ENCODE measurements at regions not wholly inside any gene's neighbourhood (a gene's known extent, or its start where the extent isn't known, plus 50 kb on each side); places are given as distances from the start of the nearest gene placed in this dataset.

GRCh38 chr3:40657623-40658022, 132.9 kb downstream of the ZNF621 start:
- no peaks in the 10 kb centered on the region for H3K36me3 ChIP-seq (ENCODE audit: control insufficient read depth in 5 of 5, insufficient read depth in 5 of 5, low read length in 5 of 5)
- peaks cover 0 to 3% (median 0%) of the 10 kb centered on the region in 5 donors for H3K4me1 ChIP-seq (ENCODE audit: control insufficient read depth in 5 of 5, insufficient read depth in 5 of 5, low read length in 5 of 5)
- H3K27me3 ChIP-seq (ENCODE audit: control insufficient read depth in 5 of 5, insufficient read depth in 4 of 5, low read length in 5 of 5), result no peaks in the 10 kb centered on the region
- no peaks in the 10 kb centered on the region for H3K9me3 ChIP-seq (ENCODE audit: control insufficient read depth in 5 of 5, low read length in 5 of 5)
- H3K27ac ChIP-seq (ENCODE audit: low read depth, low read length), result no peak overlapping the region
- no peak overlapping the region for H3K4me3 ChIP-seq (ENCODE audit: low read depth in 1 of 5, low read length in 5 of 5)
- no peak overlapping the region for H3K9ac ChIP-seq (ENCODE audit: low read length in 5 of 5)

- Histone ChIP-seq H3K9me3 (ENCODE audit: control insufficient read depth in 5 of 5, low read length in 5 of 5) (no peaks in the 10 kb centered on the region), H3K27me3 (ENCODE audit: control insufficient read depth in 5 of 5, insufficient read depth in 4 of 5, low read length in 5 of 5) (no peaks in the 10 kb centered on the region), H3K27ac (ENCODE audit: low read depth, low read length) (no peak overlapping the region), H3K9ac (ENCODE audit: low read length in 5 of 5) (no peak overlapping the region), H3K4me1 (ENCODE audit: control insufficient read depth in 5 of 5, insufficient read depth in 5 of 5, low read length in 5 of 5) (peaks cover 0 to 3% (median 0%) of the 10 kb centered on the region in 5 donors), H3K4me3 (ENCODE audit: low read depth in 1 of 5, low read length in 5 of 5) (no peak overlapping the region), H3K36me3 (ENCODE audit: control insufficient read depth in 5 of 5, insufficient read depth in 5 of 5, low read length in 5 of 5) (no peaks in the 10 kb centered on the region)
Measured at GRCh38 chr3:40658305-40658704, 133.5 kb downstream of the ZNF621 start.

GRCh38 chr3:40660554-40660953, 135.8 kb downstream of the ZNF621 start:
- no peak overlapping the region for H3K4me3 ChIP-seq (ENCODE audit: low read depth in 1 of 5, low read length in 5 of 5)
- no peaks in the 10 kb centered on the region for H3K9me3 ChIP-seq (ENCODE audit: control insufficient read depth in 5 of 5, low read length in 5 of 5)
- H3K9ac ChIP-seq (ENCODE audit: low read length in 5 of 5), result no peak overlapping the region
- no peaks in the 10 kb centered on the region for H3K27me3 ChIP-seq (ENCODE audit: control insufficient read depth in 5 of 5, insufficient read depth in 4 of 5, low read length in 5 of 5)
- no peaks in the 10 kb centered on the region for H3K36me3 ChIP-seq (ENCODE audit: control insufficient read depth in 5 of 5, insufficient read depth in 5 of 5, low read length in 5 of 5)
- peaks cover 0 to 3% (median 0%) of the 10 kb centered on the region in 5 donors for H3K4me1 ChIP-seq (ENCODE audit: control insufficient read depth in 5 of 5, insufficient read depth in 5 of 5, low read length in 5 of 5)
- H3K27ac ChIP-seq (ENCODE audit: low read depth, low read length), result no peak overlapping the region

GRCh38 chr3:40661284-40661683, 136.5 kb downstream of the ZNF621 start:
- peaks cover 0 to 3% (median 0%) of the 10 kb centered on the region in 5 donors for H3K4me1 ChIP-seq (ENCODE audit: control insufficient read depth in 5 of 5, insufficient read depth in 5 of 5, low read length in 5 of 5)
- no peaks in the 10 kb centered on the region for H3K9me3 ChIP-seq (ENCODE audit: control insufficient read depth in 5 of 5, low read length in 5 of 5)
- no peaks in the 10 kb centered on the region for H3K36me3 ChIP-seq (ENCODE audit: control insufficient read depth in 5 of 5, insufficient read depth in 5 of 5, low read length in 5 of 5)
- no peak overlapping the region for H3K4me3 ChIP-seq (ENCODE audit: low read depth in 1 of 5, low read length in 5 of 5)
- H3K27me3 ChIP-seq (ENCODE audit: control insufficient read depth in 5 of 5, insufficient read depth in 4 of 5, low read length in 5 of 5), result no peaks in the 10 kb centered on the region
- no peak overlapping the region for H3K9ac ChIP-seq (ENCODE audit: low read length in 5 of 5)
- H3K27ac ChIP-seq (ENCODE audit: low read depth, low read length), result no peak overlapping the region

- no peaks in the 10 kb centered on the region for H3K36me3 ChIP-seq (ENCODE audit: control insufficient read depth in 5 of 5, insufficient read depth in 5 of 5, low read length in 5 of 5)
- no peaks in the 10 kb centered on the region for H3K9me3 ChIP-seq (ENCODE audit: control insufficient read depth in 5 of 5, low read length in 5 of 5)
- H3K4me1 ChIP-seq (ENCODE audit: control insufficient read depth in 5 of 5, insufficient read depth in 5 of 5, low read length in 5 of 5), result peaks cover 0 to 3% (median 0%) of the 10 kb centered on the region in 5 donors
- no peak overlapping the region for H3K4me3 ChIP-seq (ENCODE audit: low read depth in 1 of 5, low read length in 5 of 5)
- H3K27me3 ChIP-seq (ENCODE audit: control insufficient read depth in 5 of 5, insufficient read depth in 4 of 5, low read length in 5 of 5), result no peaks in the 10 kb centered on the region
- no peak overlapping the region for H3K27ac ChIP-seq (ENCODE audit: low read depth, low read length)
- no peak overlapping the region for H3K9ac ChIP-seq (ENCODE audit: low read length in 5 of 5)
Measured at GRCh38 chr3:40663280-40663679, 138.5 kb downstream of the ZNF621 start.

- no peaks in the 10 kb centered on the region for H3K4me1 ChIP-seq (ENCODE audit: control insufficient read depth in 5 of 5, insufficient read depth in 5 of 5, low read length in 5 of 5)
- no peak overlapping the region for H3K9ac ChIP-seq (ENCODE audit: low read length in 5 of 5)
- no peak overlapping the region for H3K27ac ChIP-seq (ENCODE audit: low read depth, low read length)
Measured at GRCh38 chr3:40669176-40669575, 144.4 kb downstream of the ZNF621 start.

GRCh38 chr3:40672861-40673260, 148.1 kb downstream of the ZNF621 start:
- H3K9ac ChIP-seq (ENCODE audit: low read length in 5 of 5), result no peak overlapping the region
- H3K36me3 ChIP-seq (ENCODE audit: control insufficient read depth in 5 of 5, insufficient read depth in 5 of 5, low read length in 5 of 5), result no peaks in the 10 kb centered on the region
- H3K4me3 ChIP-seq (ENCODE audit: low read depth in 1 of 5, low read length in 5 of 5), result no peak overlapping the region
- peaks cover 0 to 5% (median 4%) of the 10 kb centered on the region in 5 donors for H3K9me3 ChIP-seq (ENCODE audit: control insufficient read depth in 5 of 5, low read length in 5 of 5)
- H3K27ac ChIP-seq (ENCODE audit: low read depth, low read length), result no peak overlapping the region
- no peaks in the 10 kb centered on the region for H3K27me3 ChIP-seq (ENCODE audit: control insufficient read depth in 5 of 5, insufficient read depth in 4 of 5, low read length in 5 of 5)
- H3K4me1 ChIP-seq (ENCODE audit: control insufficient read depth in 5 of 5, insufficient read depth in 5 of 5, low read length in 5 of 5), result no peaks in the 10 kb centered on the region

More at GRCh38 chr3:40669176-40669575, 144.4 kb downstream of the ZNF621 start:
- Histone ChIP-seq H3K36me3 (ENCODE audit: control insufficient read depth in 5 of 5, insufficient read depth in 5 of 5, low read length in 5 of 5) (no peaks in the 10 kb centered on the region), H3K27me3 (ENCODE audit: control insufficient read depth in 5 of 5, insufficient read depth in 4 of 5, low read length in 5 of 5) (no peaks in the 10 kb centered on the region), H3K9me3 (ENCODE audit: control insufficient read depth in 5 of 5, low read length in 5 of 5) (no peaks in the 10 kb centered on the region), H3K4me3 (ENCODE audit: low read depth in 1 of 5, low read length in 5 of 5) (no peak overlapping the region)

GRCh38 chr3:40677321-40677720, 152.6 kb downstream of the ZNF621 start:
- H3K4me3 ChIP-seq (ENCODE audit: low read depth in 1 of 5, low read length in 5 of 5), result no peak overlapping the region
- peaks cover 0 to 5% (median 4%) of the 10 kb centered on the region in 5 donors for H3K9me3 ChIP-seq (ENCODE audit: control insufficient read depth in 5 of 5, low read length in 5 of 5)
- H3K9ac ChIP-seq (ENCODE audit: low read length in 5 of 5), result no peak overlapping the region
- H3K4me1 ChIP-seq (ENCODE audit: control insufficient read depth in 5 of 5, insufficient read depth in 5 of 5, low read length in 5 of 5), result peaks cover 0 to 7% (median 0%) of the 10 kb centered on the region in 5 donors
- no peak overlapping the region for H3K27ac ChIP-seq (ENCODE audit: low read depth, low read length)
- no peaks in the 10 kb centered on the region for H3K36me3 ChIP-seq (ENCODE audit: control insufficient read depth in 5 of 5, insufficient read depth in 5 of 5, low read length in 5 of 5)
- no peaks in the 10 kb centered on the region for H3K27me3 ChIP-seq (ENCODE audit: control insufficient read depth in 5 of 5, insufficient read depth in 4 of 5, low read length in 5 of 5)

GRCh38 chr3:40677749-40678148, 153.0 kb downstream of the ZNF621 start:
- H3K4me1 ChIP-seq (ENCODE audit: control insufficient read depth in 5 of 5, insufficient read depth in 5 of 5, low read length in 5 of 5), result peaks cover 0 to 7% (median 0%) of the 10 kb centered on the region in 5 donors
- H3K27me3 ChIP-seq (ENCODE audit: control insufficient read depth in 5 of 5, insufficient read depth in 4 of 5, low read length in 5 of 5), result no peaks in the 10 kb centered on the region
- no peaks in the 10 kb centered on the region for H3K36me3 ChIP-seq (ENCODE audit: control insufficient read depth in 5 of 5, insufficient read depth in 5 of 5, low read length in 5 of 5)
- peaks cover 0 to 5% (median 4%) of the 10 kb centered on the region in 5 donors for H3K9me3 ChIP-seq (ENCODE audit: control insufficient read depth in 5 of 5, low read length in 5 of 5)
- no peak overlapping the region for H3K9ac ChIP-seq (ENCODE audit: low read length in 5 of 5)
- H3K27ac ChIP-seq (ENCODE audit: low read depth, low read length), result no peak overlapping the region
- no peak overlapping the region for H3K4me3 ChIP-seq (ENCODE audit: low read depth in 1 of 5, low read length in 5 of 5)

GRCh38 chr3:40679290-40679689, 154.5 kb downstream of the ZNF621 start:
- Histone ChIP-seq H3K9me3 (ENCODE audit: control insufficient read depth in 5 of 5, low read length in 5 of 5) (peaks cover 0 to 5% (median 4%) of the 10 kb centered on the region in 5 donors), H3K27me3 (ENCODE audit: control insufficient read depth in 5 of 5, insufficient read depth in 4 of 5, low read length in 5 of 5) (no peaks in the 10 kb centered on the region), H3K27ac (ENCODE audit: low read depth, low read length) (no peak overlapping the region), H3K9ac (ENCODE audit: low read length in 5 of 5) (no peak overlapping the region), H3K36me3 (ENCODE audit: control insufficient read depth in 5 of 5, insufficient read depth in 5 of 5, low read length in 5 of 5) (no peaks in the 10 kb centered on the region), H3K4me3 (ENCODE audit: low read depth in 1 of 5, low read length in 5 of 5) (no peak overlapping the region), H3K4me1 (ENCODE audit: control insufficient read depth in 5 of 5, insufficient read depth in 5 of 5, low read length in 5 of 5) (peaks cover 0 to 7% (median 0%) of the 10 kb centered on the region in 5 donors)
